GM19025 (cell line): ENCODE measurements at regions not wholly inside any gene's neighbourhood (a gene's known extent, or its start where the extent isn't known, plus 50 kb on each side); places are given as distances from the start of the nearest gene placed in this dataset.
"Not testable (repeated sequence)": the region's sequence is repeated elsewhere in the genome, so short reads cannot be mapped to it uniquely, and the experiment has no call there.

ENCODE experiments used
- ATAC-seq: cut with Tn5 transposase; IDR thresholded peaks from one replicate; pipeline ENCODE4 v1.9.1; 2021; ENCODE audit warnings: mild to moderate bottlenecking, low read depth, moderate library complexity; ENCODE audit not compliant: unreplicated experiment

GRCh38 chr14:87734577-87735360, 258.2 kb downstream of the GALC start:
- ATAC-seq = not testable (repeated sequence)

- ATAC-seq = not testable (repeated sequence)
These were observed 259.9 kb downstream of the GALC start for GRCh38 chr14:87733115-87733514.

GRCh38 chr14:87732562-87732961, 260.4 kb downstream of the GALC start:
- no peak for ATAC-seq

GRCh38 chr14:87725318-87725717, 267.7 kb downstream of the GALC start:
- no peak for ATAC-seq

- no peak for ATAC-seq
These were observed 280.4 kb downstream of the GALC start for GRCh38 chr14:87712396-87713090.

- no peak for ATAC-seq
These were observed 287.5 kb downstream of the GALC start for GRCh38 chr14:87705439-87705896.

- ATAC-seq = no peak
These were observed 294.5 kb downstream of the GALC start for GRCh38 chr14:87698481-87698880.

- no peak for ATAC-seq
These were observed 296.5 kb downstream of the GALC start for GRCh38 chr14:87696485-87696884.

- no peak for ATAC-seq
These were observed 301.7 kb downstream of the GALC start for GRCh38 chr14:87691042-87691881.

GRCh38 chr14:87690076-87690613, 302.8 kb downstream of the GALC start:
- no peak for ATAC-seq

- ATAC-seq = no peak
These were observed 304.5 kb downstream of the GALC start for GRCh38 chr14:87688524-87688923.

GRCh38 chr14:87687420-87687819, 305.6 kb downstream of the GALC start:
- ATAC-seq = no peak

GRCh38 chr14:87686746-87687145, 306.2 kb downstream of the GALC start:
- no peak for ATAC-seq

- no peak for ATAC-seq
These were observed 313.1 kb downstream of the GALC start for GRCh38 chr14:87679866-87680265.

GRCh38 chr14:87678624-87679023, 314.4 kb downstream of the GALC start:
- no peak for ATAC-seq

- ATAC-seq = no peak
These were observed 316.1 kb downstream of the GALC start for GRCh38 chr14:87676814-87677437.

- ATAC-seq = no peak
These were observed 325.3 kb downstream of the GALC start for GRCh38 chr14:87667659-87668058.

GRCh38 chr14:87656315-87656714, 336.7 kb downstream of the GALC start:
- ATAC-seq = no peak

GRCh38 chr14:87652278-87652677, 340.7 kb downstream of the GALC start:
- ATAC-seq = no peak

- ATAC-seq = no peak
These were observed 348.3 kb downstream of the GALC start for GRCh38 chr14:87644689-87645088.
